ENCODE measurements at regions not wholly inside any gene's neighbourhood (a gene's known extent, or its start where the extent isn't known, plus 50 kb on each side); places are given as distances from the start of the nearest gene placed in this dataset.
A peak's percentile ranks its signal among the peaks of the same experiment; 100 is the strongest.
"Not testable (repeated sequence)": the region's sequence is repeated elsewhere in the genome, so short reads cannot be mapped to it uniquely, and the experiment has no call there.

- ATAC-seq, result peak; percentile 72 to 91
Observed at GRCh38 chr1:101371259-101371658, 134.4 kb downstream of the S1PR1 start.

GRCh38 chr1:101373570-101373969 is 136.8 kb downstream of the S1PR1 start:
- ATAC-seq, result no peak

- ATAC-seq, result not testable (repeated sequence)
Observed at GRCh38 chr1:101375448-101375847, 138.6 kb downstream of the S1PR1 start.

- no peak for ATAC-seq
Observed at GRCh38 chr1:101376121-101377083, 139.6 kb downstream of the S1PR1 start.

GRCh38 chr1:101377084-101377835 is 140.4 kb downstream of the S1PR1 start:
- no peak for ATAC-seq

- ATAC-seq, result no peak
Observed at GRCh38 chr1:101379037-101379436, 142.2 kb downstream of the S1PR1 start.

- ATAC-seq, result peak; percentile 46 to 68
Observed at GRCh38 chr1:101379950-101380349, 143.1 kb downstream of the S1PR1 start.

GRCh38 chr1:101382135-101382534 is 145.3 kb downstream of the S1PR1 start:
- no peak for ATAC-seq

GRCh38 chr1:101388904-101389546 is 152.2 kb downstream of the S1PR1 start:
- peak; percentile 67 to 78 for ATAC-seq

- no peak for ATAC-seq
Observed at GRCh38 chr1:101389547-101389929, 152.7 kb downstream of the S1PR1 start.

- ATAC-seq, result no peak
Observed at GRCh38 chr1:101392552-101392951, 155.7 kb downstream of the S1PR1 start.

GRCh38 chr1:101394041-101394440 is 157.2 kb downstream of the S1PR1 start:
- ATAC-seq, result no peak

GRCh38 chr1:101399222-101399621 is 162.4 kb downstream of the S1PR1 start:
- no peak for ATAC-seq

GRCh38 chr1:101406271-101406670 is 169.5 kb downstream of the S1PR1 start:
- ATAC-seq, result no peak

- ATAC-seq, result no peak
Observed at GRCh38 chr1:101406681-101407080, 169.9 kb downstream of the S1PR1 start.

- peak; percentile 33 to 35 for ATAC-seq
Observed at GRCh38 chr1:101407505-101408211, 170.8 kb downstream of the S1PR1 start.

- peak in 1 of 2 donors; percentile 24 for ATAC-seq
Observed at GRCh38 chr1:101408212-101409042, 171.6 kb downstream of the S1PR1 start.

- ATAC-seq, result no peak
Observed at GRCh38 chr1:101409102-101409501, 172.3 kb downstream of the S1PR1 start.

GRCh38 chr1:101410048-101410878 is 173.4 kb downstream of the S1PR1 start:
- ATAC-seq, result peak; percentile 20 to 21

GRCh38 chr1:101420406-101420805 is 183.6 kb downstream of the S1PR1 start:
- ATAC-seq, result no peak

GRCh38 chr1:101428083-101428482 is 191.3 kb downstream of the S1PR1 start:
- ATAC-seq, result not testable (repeated sequence)
